ENCODE measurements at regions not wholly inside any gene's neighbourhood (a gene's known extent, or its start where the extent isn't known, plus 50 kb on each side); places are given as distances from the start of the nearest gene placed in this dataset.
A peak's percentile ranks its signal among the peaks of the same experiment; 100 is the strongest.

GRCh38 chr3:188940573-188940932, 231.2 kb upstream of the TPRG1 start:
- peak; percentile 34 to 85 (median 64) for DNase-seq

- DNase-seq: peak; percentile 86 to 95 (median 92)
Measured at GRCh38 chr3:188941103-188941502, 230.7 kb upstream of the TPRG1 start.

- no peak for DNase-seq
Measured at GRCh38 chr3:188942191-188942590, 229.6 kb upstream of the TPRG1 start.

GRCh38 chr3:188943591-188943990, 228.2 kb upstream of the TPRG1 start:
- peak in 2 of 4 experiments; percentile 64 to 76 for DNase-seq

- no peak for DNase-seq
Measured at GRCh38 chr3:188944108-188944507, 227.7 kb upstream of the TPRG1 start.

- DNase-seq: peak; percentile 81 to 94 (median 88)
Measured at GRCh38 chr3:188946351-188947240, 225.2 kb upstream of the TPRG1 start.

- peak; percentile 79 to 92 (median 86) for DNase-seq
Measured at GRCh38 chr3:188947401-188948280, 224.1 kb upstream of the TPRG1 start.

- peak in 3 of 4 experiments; percentile 38 to 56 (median 47) for DNase-seq
Measured at GRCh38 chr3:188948281-188948996, 223.3 kb upstream of the TPRG1 start.

- DNase-seq: peak; percentile 87 to 97 (median 91)
Measured at GRCh38 chr3:188948997-188949389, 222.8 kb upstream of the TPRG1 start.

GRCh38 chr3:188949456-188949855, 222.3 kb upstream of the TPRG1 start:
- no peak for DNase-seq

- peak; percentile 65 to 89 (median 76) for DNase-seq
Measured at GRCh38 chr3:188949996-188950395, 221.8 kb upstream of the TPRG1 start.

- peak; percentile 89 to 96 (median 92) for DNase-seq
Measured at GRCh38 chr3:188950832-188951489, 220.8 kb upstream of the TPRG1 start.

GRCh38 chr3:188951734-188952133, 220.0 kb upstream of the TPRG1 start:
- DNase-seq: peak in 2 of 4 experiments; percentile 30 to 41

GRCh38 chr3:188954590-188955208, 217.1 kb upstream of the TPRG1 start:
- DNase-seq: peak; percentile 91 to 96 (median 92)

- DNase-seq: no peak
Measured at GRCh38 chr3:188955919-188956318, 215.9 kb upstream of the TPRG1 start.

- DNase-seq: peak; percentile 66 to 89 (median 78)
Measured at GRCh38 chr3:188956839-188957489, 214.8 kb upstream of the TPRG1 start.

- DNase-seq: no peak
Measured at GRCh38 chr3:188959013-188959412, 212.8 kb upstream of the TPRG1 start.

GRCh38 chr3:188962253-188963247, 209.2 kb upstream of the TPRG1 start:
- no peak for DNase-seq

- no peak for DNase-seq
Measured at GRCh38 chr3:188964957-188965356, 206.8 kb upstream of the TPRG1 start.

GRCh38 chr3:188972310-188972709, 199.5 kb upstream of the TPRG1 start:
- DNase-seq: peak in 3 of 4 experiments; percentile 34 to 49 (median 48)

All from suppressor macrophage (primary cell).